Heart left ventricle (tissue), 16 donors: ENCODE measurements at regions not wholly inside any gene's neighbourhood (a gene's known extent, or its start where the extent isn't known, plus 50 kb on each side); places are given as distances from the start of the nearest gene placed in this dataset.

Experiments used
- ATAC-seq, 4 donors: fragments of 200-7000 bp; cut with Tn5 transposase; one replicate each; pipeline ENCODE4 v1.9.1; 2020 to 2022; ENCODE audit warnings: moderate library complexity in 4 of 4, mild to moderate bottlenecking in 3 of 4, moderate number of reproducible peaks in 1 of 4
- DNase-seq, 5 donors: peaks; one replicate each; pipeline ENCODE4 v3.0.0-alpha.2; 2020
- H3K27ac ChIP-seq, 12 donors: fragments of 200-600 bp; sonication (generic) in 4 of 12; one replicate each; pipeline versions ENCODE4 v1.5.0 to v1.8.0; 2016 to 2022; ENCODE audit warnings: mild to moderate bottlenecking in 2 of 12
- H3K27me3 ChIP-seq, 9 donors: fragments of 200-600 bp; sonication (generic) in 2 of 9; one replicate each; pipeline versions ENCODE4 v1.5.1 to v1.8.0; 2016 to 2022; ENCODE audit warnings: mild to moderate bottlenecking in 3 of 9
- H3K36me3 ChIP-seq, 9 donors: fragments of 200-600 bp; sonication (generic) in 2 of 9; one replicate each; pipeline versions ENCODE4 v1.5.0 to v1.8.0; 2018 to 2022; ENCODE audit warnings: mild to moderate bottlenecking in 2 of 9
- H3K4me1 ChIP-seq, 12 donors: fragments of 200-600 bp; sonication (generic) in 4 of 12; one replicate each; pipeline versions ENCODE4 v1.5.0 to v1.8.0; 2016 to 2022; ENCODE audit warnings: mild to moderate bottlenecking in 3 of 12
- H3K4me3 ChIP-seq, 12 donors: fragments of 200-600 bp; sonication (generic) in 4 of 12; one replicate each; pipeline versions ENCODE4 v1.5.0 to v1.8.0; 2017 to 2022; ENCODE audit warnings: mild to moderate bottlenecking in 9 of 12, moderate library complexity in 4 of 12
- H3K9me3 ChIP-seq, 12 donors: fragments of 200-600 bp; sonication (generic) in 4 of 12; one replicate each; pipeline versions ENCODE4 v1.5.0 to v1.8.0; 2016 to 2022; ENCODE audit warnings: mild to moderate bottlenecking in 1 of 12
- POLR2A ChIP-seq, 2 donors: fragments of 450-650 bp; IDR thresholded peaks; one replicate each; pipeline ENCODE4 v1.6.1; 2017; ENCODE audit warnings: antibody characterized with exemption in 2 of 2, mild to moderate bottlenecking in 2 of 2, moderate library complexity in 2 of 2
- WGBS, 4 donors: extraction: QIAGEN DNeasy Blood & Tissue Kit in 2 of 4; methylation state at CpG; one replicate each; pipeline versions ENCODE4 v1.1.5 to v1.1.7; 2013 to 2018; 5-methylcytosine and 5-hydroxymethylcytosine counted together
- intact Hi-C, 10 donors: fragments of 100-400 bp; cut with DNase I; formaldehyde crosslinking; loops; one replicate each; pipeline versions ENCODE4 v1.11.1 to v1.14.2; 2022
- TF ChIP-seq, protein P1 (sequence below), 12 donors: fragments of 200-600 bp; sonication (generic) in 4 of 12; IDR thresholded peaks; one replicate each; pipeline versions ENCODE4 v1.5.0 to v1.8.0; 2018 to 2022; ENCODE audit warnings: antibody characterized with exemption in 12 of 12, mild to moderate bottlenecking in 5 of 12
- donor health status: ischemic (EF 13 %, LVEDD 7.1; RV severe dilation, severe dysfunction).
- donor health status: healthy with polysubstance abuse.
- donor health status: DM: no; HTN: yes; CAD: no.
- donor health status: DM: no; HTN: no; CAD: no.
- donor health status: ischemic (EF 25% LVEDD 6.9; RV normal size, moderate dysfunction).
- donor health status: ischemic (EF 25% LVEDD 5.7; RV mildly dilated, moderate dysfunction).
- donor health status: healthy.
- donor health status: DM: yes; HTN: yes; CAD: no.
- donor health status: ischemic (EF 35%, LVEDD 5.7; RV mildly dilated, moderate dysfunction).
- donor health status: nonischemic (EF 11% LVEDD 7.7; RV severe dilation, severe dysfunction).
- donor health status: DM: yes; HTN: yes; CAD: no.
- donor health status: PGD.
- donor health status: ischemic (EF 29% LVEDD 5.4; RV normal size, mild dysfunction).
- donor health status: nonischemic (EF 23%, LVEDD 6.1; RV moderate dilation, normal function).

DNA sequence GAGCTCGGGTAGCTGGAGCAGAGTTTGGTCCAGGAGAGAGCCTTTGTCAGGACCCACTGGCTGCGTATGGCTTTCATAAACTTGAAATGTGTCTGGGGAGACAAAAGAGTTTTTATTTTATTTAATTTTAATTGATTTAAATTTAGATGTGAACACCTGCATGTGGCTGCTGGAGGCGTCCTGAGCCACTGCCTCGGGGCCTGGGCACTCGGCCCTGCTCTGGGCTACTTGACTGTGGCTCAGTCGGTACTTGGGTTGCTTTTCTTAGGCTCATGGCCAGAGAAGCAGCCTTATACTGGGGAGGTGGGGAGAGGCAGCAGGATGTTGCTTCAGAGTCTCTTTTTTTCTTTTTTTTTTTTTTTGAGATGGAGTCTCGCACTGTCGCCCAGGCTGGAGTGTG is 661.8 kb upstream of the HS6ST1 start:
- 82 to 85% (median 84%) methylated on average over 8 of the region's 8 CpGs for WGBS, 4 donors
- H3K27ac ChIP-seq: no peak overlapping the region
- DNase-seq (no peak), ATAC-seq (no peak)
- H3K36me3 ChIP-seq: no peaks in the 10 kb centered on the region
- H3K9me3 ChIP-seq: no peaks in the 10 kb centered on the region
- H3K4me3 ChIP-seq: no peak overlapping the region
- H3K4me1 ChIP-seq: no peaks in the 10 kb centered on the region
- H3K27me3 ChIP-seq: no peaks in the 10 kb centered on the region
- TF ChIP-seq, protein P1, sequence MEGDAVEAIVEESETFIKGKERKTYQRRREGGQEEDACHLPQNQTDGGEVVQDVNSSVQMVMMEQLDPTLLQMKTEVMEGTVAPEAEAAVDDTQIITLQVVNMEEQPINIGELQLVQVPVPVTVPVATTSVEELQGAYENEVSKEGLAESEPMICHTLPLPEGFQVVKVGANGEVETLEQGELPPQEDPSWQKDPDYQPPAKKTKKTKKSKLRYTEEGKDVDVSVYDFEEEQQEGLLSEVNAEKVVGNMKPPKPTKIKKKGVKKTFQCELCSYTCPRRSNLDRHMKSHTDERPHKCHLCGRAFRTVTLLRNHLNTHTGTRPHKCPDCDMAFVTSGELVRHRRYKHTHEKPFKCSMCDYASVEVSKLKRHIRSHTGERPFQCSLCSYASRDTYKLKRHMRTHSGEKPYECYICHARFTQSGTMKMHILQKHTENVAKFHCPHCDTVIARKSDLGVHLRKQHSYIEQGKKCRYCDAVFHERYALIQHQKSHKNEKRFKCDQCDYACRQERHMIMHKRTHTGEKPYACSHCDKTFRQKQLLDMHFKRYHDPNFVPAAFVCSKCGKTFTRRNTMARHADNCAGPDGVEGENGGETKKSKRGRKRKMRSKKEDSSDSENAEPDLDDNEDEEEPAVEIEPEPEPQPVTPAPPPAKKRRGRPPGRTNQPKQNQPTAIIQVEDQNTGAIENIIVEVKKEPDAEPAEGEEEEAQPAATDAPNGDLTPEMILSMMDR (IDR thresholded peaks at IDR 0.05): no peak
- no peak for TF ChIP-seq POLR2A (IDR thresholded peaks at IDR 0.05)
- intact Hi-C loops: no loop called here

GRCh38 chr2:128981353-128981752 is 662.7 kb upstream of the HS6ST1 start:
- Histone ChIP-seq H3K36me3 (no peaks in the 10 kb centered on the region), H3K4me3 (no peak overlapping the region), H3K9me3 (no peaks in the 10 kb centered on the region), H3K27ac (no peak overlapping the region), H3K4me1 (no peaks in the 10 kb centered on the region), H3K27me3 (no peaks in the 10 kb centered on the region)
- WGBS, 4 donors: 95 to 98% (median 96%) methylated on average over 5 of the region's 5 CpGs
- DNase-seq (no peak), ATAC-seq (no peak)
- intact Hi-C loops: no loop called here
- TF ChIP-seq, protein P1 (IDR thresholded peaks at IDR 0.05): no peak
- no peak for TF ChIP-seq POLR2A (IDR thresholded peaks at IDR 0.05)

DNA sequence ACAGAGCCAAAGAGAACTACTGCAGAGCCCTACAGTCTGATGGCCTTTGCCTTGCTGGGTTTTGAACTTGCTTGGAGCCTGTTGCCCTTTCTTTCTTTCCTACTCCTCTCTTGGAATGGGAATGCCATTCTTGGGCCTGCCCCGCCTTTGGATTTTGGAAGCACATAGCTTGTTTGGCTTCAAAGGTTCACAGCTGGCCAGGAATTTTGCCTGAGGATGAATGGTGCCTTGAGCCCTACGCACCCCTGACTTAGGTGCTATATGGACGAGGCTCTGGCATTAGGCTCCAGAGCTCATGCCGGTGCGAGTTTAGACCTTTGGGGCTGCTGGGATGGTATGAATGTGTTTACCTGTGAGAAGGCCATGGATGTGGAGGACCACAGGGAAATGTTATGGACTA is 663.3 kb upstream of the HS6ST1 start:
- Histone ChIP-seq H3K27me3 (no peaks in the 10 kb centered on the region), H3K27ac (no peak overlapping the region), H3K4me1 (no peaks in the 10 kb centered on the region), H3K36me3 (no peaks in the 10 kb centered on the region), H3K4me3 (no peak overlapping the region), H3K9me3 (no peaks in the 10 kb centered on the region)
- TF ChIP-seq, protein P1 (IDR thresholded peaks at IDR 0.05): no peak
- no peak for TF ChIP-seq POLR2A (IDR thresholded peaks at IDR 0.05)
- WGBS, 4 donors: 77 to 97% (median 84%) methylated on average over 5 of the region's 5 CpGs
- ATAC-seq (no peak), DNase-seq (no peak)
- intact Hi-C loops: no loop called here

- DNase-seq: no peak
- no peaks in the 10 kb centered on the region for H3K27me3 ChIP-seq
- no peak for TF ChIP-seq POLR2A (IDR thresholded peaks at IDR 0.05)
- TF ChIP-seq, protein P1 (IDR thresholded peaks at IDR 0.05): no peak
- no peak overlapping the region for H3K4me3 ChIP-seq
- no peaks in the 10 kb centered on the region for H3K4me1 ChIP-seq
- H3K36me3 ChIP-seq: no peaks in the 10 kb centered on the region
- WGBS, 4 donors: 85 to 94% (median 87%) methylated on average over 4 of the region's 4 CpGs
- no peak overlapping the region for H3K27ac ChIP-seq
- no peaks in the 10 kb centered on the region for H3K9me3 ChIP-seq
- no peak for ATAC-seq
- intact Hi-C loops: no loop called here
Observed at GRCh38 chr2:128982670-128983069, 664.0 kb upstream of the HS6ST1 start.
